SK-N-SH (cell line): ENCODE measurements at regions not wholly inside any gene's neighbourhood (a gene's known extent, or its start where the extent isn't known, plus 50 kb on each side); places are given as distances from the start of the nearest gene placed in this dataset.

ENCODE experiments used
- CTCF ChIP-seq: fragments of 200-600 bp; sonication (generic); IDR thresholded peaks from 2 replicates; pipeline ENCODE4 v1.6.1; 2017; ENCODE audit warnings: antibody characterized with exemption, mild to moderate bottlenecking, moderate library complexity
- EP300 ChIP-seq, 2 experiments: IDR thresholded peaks; 2 replicates each; pipeline versions ENCODE4 v1.4.0 to v1.6.1; 2012; ENCODE audit warnings: borderline replicate concordance in 1 of 2, low read depth in 1 of 2, low read length in 1 of 2
- MXI1 ChIP-seq: IDR thresholded peaks from 2 replicates; pipeline ENCODE4 v1.6.1; 2012; ENCODE audit warnings: mild to moderate bottlenecking, low read depth, low read length, improper control_type of control experiment
- RAD21 ChIP-seq: IDR thresholded peaks from 2 replicates; pipeline ENCODE4 v1.6.1; 2012; ENCODE audit warnings: mild to moderate bottlenecking, low read length
- TCF12 ChIP-seq: IDR thresholded peaks from 2 replicates; pipeline ENCODE4 v1.4.0; 2012

GRCh38 chr21:45348591-45349327, 56.2 kb upstream of the COL18A1 start:
- TF ChIP-seq TCF12 (no peak), EP300 (IDR thresholded peaks at IDR 0.05; ENCODE audit: borderline replicate concordance in 1 of 2, low read depth in 1 of 2, low read length in 1 of 2) (no peak), RAD21 (no peak), MXI1 (no peak), CTCF (no peak)
